ELR (cell line): ENCODE measurements at regions not wholly inside any gene's neighbourhood (a gene's known extent, or its start where the extent isn't known, plus 50 kb on each side); places are given as distances from the start of the nearest gene placed in this dataset.
"Not testable (repeated sequence)": the region's sequence is repeated elsewhere in the genome, so short reads cannot be mapped to it uniquely, and the experiment has no call there.

ENCODE experiments used
- DNase-seq: peaks from one replicate; pipeline ENCODE4 v3.0.0-alpha.2; 2015; ENCODE audit warnings: low read depth

- DNase-seq, result not testable (repeated sequence)
Observed at GRCh38 chr5:102154791-102155605, 141.1 kb downstream of the SLCO4C1 start.

DNA sequence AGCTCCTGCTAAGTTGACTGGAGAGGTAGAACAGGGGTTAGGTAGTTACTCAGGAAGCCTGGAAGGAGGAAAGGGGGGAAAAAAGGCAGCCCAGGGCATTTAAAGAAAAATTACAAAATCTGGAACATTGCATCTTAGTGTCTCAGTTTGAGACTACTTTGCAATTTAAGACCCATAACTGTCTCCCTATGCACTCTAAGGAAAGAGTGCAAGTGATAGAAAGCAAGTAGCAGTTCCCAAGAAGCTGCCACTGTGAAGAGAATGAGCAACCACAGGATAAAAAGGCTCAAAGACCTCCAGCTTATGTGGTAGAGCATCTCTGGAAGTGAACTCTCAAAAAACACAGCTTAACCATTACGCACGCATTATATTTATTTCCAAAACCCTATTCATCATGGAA is 141.8 kb downstream of the SLCO4C1 start:
- DNase-seq, result no peak

GRCh38 chr5:102153003-102153759 is 142.9 kb downstream of the SLCO4C1 start:
- DNase-seq, result peak; percentile 52

GRCh38 chr5:102139029-102139428 is 157.1 kb downstream of the SLCO4C1 start:
- DNase-seq, result peak; percentile 41

- no peak for DNase-seq
Observed at GRCh38 chr5:102138243-102138653, 157.8 kb downstream of the SLCO4C1 start.

DNA sequence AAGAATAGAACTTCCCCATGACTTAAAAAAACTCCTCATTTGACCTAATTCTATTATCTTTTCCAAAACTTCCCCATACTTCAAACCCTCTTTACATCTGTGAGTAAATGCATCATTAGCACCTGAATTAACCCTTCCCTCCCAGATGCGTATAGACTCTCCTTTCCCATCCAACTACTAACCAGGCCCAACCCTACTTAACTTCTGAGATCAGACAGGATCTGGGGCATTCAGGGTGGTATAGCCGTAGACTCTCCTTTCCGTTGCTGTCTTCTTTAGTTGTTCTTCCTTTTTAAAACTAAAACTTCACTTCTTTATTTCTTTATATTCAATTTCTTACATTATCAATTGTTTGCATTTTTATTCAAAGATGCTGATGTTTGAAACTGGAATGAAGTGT is 165.2 kb downstream of the SLCO4C1 start:
- DNase-seq, result no peak

DNA sequence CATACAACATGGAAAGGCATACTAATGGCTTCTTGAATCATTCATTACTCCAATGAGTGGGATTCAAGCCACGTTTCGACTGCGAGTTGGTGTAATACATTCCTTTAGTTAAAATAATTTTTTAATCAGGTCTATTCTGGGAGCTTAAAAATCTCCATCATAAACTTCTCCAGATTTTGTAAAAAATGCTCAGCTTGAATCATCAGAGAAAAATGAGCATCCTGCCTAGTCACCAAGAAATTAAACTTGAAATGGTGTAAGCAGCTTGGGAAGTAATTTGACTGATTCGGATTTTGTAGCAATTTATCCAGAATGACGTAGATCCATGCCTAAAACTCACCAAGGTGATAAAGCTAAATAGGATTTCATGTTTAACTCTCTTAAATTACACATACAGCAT is 165.7 kb downstream of the SLCO4C1 start:
- peak; percentile 18 for DNase-seq

DNA sequence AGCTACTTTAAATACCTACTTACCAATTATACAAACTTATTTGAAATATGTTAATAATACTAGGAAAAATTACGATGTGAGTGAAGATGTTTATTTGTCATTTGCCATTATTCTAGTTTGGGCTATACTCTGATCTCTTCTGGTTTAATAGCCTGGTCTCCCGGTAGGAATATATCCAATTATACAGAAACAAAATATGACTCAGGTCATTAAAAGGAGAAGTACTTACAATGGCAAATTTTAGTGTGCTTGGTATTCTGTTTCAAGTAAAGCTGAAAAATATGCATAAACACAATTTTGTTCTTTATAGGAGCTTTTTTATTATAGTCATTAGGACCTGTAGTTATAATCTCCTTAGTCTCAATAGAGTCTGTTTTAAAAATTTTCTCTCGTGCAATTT is 176.8 kb downstream of the SLCO4C1 start:
- DNase-seq, result no peak

DNA sequence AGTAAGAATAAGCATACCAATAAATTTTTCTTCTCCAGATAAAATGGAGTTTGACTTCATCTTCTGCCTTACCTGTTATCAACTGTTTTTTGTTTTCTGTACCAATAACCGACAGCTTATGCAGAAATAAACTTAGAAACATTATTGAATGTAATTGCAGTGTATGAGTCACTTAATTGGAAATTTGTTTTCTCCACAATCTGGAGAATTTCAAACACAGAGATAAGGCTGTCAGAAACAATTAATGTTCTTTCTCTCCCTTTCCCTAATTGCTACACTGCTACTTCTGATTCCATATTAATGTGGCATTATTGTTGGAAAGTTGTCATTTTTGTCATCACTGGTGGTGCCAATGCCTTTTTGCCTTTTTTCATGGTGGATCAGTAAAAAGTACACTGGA is 180.3 kb downstream of the SLCO4C1 start:
- DNase-seq, result no peak

GRCh38 chr5:102114525-102115069 is 181.5 kb downstream of the SLCO4C1 start:
- no peak for DNase-seq

DNA sequence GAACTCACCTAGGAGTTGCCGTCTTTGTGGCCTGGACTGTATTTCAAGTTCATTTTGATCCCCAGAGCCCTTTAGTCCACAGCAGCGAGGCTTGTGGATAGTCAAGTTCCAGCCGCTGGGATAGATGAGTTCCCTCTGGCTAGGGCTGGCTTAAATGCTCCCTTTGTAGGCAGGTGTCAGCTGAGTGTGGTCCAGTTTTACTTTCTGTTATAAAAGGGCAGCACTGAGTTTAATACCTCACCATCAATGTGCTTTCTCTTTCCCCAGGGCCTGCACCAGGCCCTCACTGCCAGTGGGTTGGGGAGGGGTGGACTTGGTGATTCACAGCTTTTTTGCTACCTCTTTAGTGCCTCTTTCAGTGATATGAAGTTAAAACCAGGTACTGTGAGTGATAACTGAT is 188.2 kb downstream of the SLCO4C1 start:
- no peak for DNase-seq

- no peak for DNase-seq
Observed at GRCh38 chr5:102106599-102106998, 189.5 kb downstream of the SLCO4C1 start.

GRCh38 chr5:102099766-102100331 is 196.2 kb downstream of the SLCO4C1 start:
- DNase-seq, result no peak

DNA sequence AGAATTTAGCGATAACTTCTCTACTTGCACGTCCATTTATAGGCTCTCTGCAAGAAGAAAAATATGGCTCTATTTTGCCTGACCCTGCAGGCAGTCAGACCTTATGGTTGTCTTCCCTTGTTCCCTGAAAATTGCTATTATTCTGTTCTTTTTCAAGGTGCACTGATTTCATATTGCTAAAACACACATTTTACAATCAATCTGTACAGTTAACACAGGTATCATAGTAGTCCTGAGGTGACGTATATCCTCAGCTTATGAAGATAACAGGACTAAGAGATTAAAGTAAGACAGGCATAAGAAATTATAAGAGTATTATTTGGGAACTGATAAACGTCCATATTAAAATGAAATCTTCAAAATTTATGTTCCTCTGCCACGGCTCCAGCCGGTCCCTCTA is 197.0 kb downstream of the SLCO4C1 start:
- not testable (repeated sequence) for DNase-seq

GRCh38 chr5:102098606-102099005 is 197.5 kb downstream of the SLCO4C1 start:
- DNase-seq, result not testable (repeated sequence)

DNA sequence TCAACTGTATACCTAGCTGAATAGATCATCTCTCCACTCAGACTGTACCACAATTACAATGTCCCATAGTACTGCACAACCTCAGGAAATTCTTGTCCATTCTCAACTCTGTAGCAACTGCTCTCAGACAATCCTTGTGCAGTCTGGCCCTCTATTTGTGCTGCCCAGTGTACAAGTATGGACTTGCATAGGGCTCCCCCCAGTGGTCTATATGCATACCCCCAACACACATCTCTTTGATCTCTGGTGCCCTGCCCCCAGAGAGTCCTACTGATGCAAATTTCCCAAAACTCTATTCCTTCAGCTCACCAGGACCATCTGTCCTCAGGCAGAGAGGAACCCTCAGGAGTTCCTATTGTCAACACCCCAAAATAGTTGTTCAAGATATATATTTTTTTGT is 205.3 kb downstream of the SLCO4C1 start:
- peak; percentile 47 for DNase-seq

GRCh38 chr5:102089883-102090282 is 206.2 kb downstream of the SLCO4C1 start:
- no peak for DNase-seq

- no peak for DNase-seq
Observed at GRCh38 chr5:102087906-102088305, 208.2 kb downstream of the SLCO4C1 start.

- DNase-seq, result no peak
Observed at GRCh38 chr5:102080288-102080687, 215.8 kb downstream of the SLCO4C1 start.

GRCh38 chr5:102077920-102078319 is 218.2 kb downstream of the SLCO4C1 start:
- no peak for DNase-seq

DNA sequence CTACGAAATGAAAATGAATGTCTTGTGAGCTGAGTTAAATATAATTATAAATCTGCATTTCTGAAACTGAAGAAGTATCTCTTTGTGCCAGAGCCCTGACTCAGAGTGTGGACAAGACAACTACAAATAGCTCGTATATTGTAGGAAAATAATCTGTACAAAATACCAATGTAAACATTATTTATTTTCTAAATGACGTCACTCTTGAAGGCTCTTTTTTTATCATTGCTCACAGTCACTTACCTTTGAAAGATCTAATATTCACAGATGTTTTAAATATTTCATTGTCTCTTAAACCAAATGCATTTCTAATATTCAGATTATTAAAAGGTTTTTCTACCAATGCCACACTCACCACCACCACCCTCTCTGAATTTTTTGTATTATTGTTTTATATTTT is 226.1 kb downstream of the SLCO4C1 start:
- no peak for DNase-seq

DNA sequence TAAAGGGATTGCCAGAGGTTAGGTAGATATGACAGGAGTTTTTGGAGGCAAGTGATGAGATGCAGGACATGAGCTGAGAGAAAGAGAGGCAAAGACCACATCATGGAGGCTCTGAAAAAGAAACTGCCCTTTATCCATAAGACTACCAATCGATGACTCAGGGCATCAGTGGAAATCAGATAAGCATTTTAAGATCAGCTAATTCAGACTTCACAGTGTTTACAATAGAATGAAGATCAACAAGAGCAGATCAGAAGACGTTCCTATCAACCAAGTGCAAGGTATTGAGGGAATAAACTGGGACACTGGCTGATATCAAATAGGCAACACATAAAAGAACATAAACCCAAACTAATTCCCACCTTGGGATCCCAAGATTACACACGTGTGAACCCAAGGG is 227.2 kb downstream of the SLCO4C1 start:
- no peak for DNase-seq

DNA sequence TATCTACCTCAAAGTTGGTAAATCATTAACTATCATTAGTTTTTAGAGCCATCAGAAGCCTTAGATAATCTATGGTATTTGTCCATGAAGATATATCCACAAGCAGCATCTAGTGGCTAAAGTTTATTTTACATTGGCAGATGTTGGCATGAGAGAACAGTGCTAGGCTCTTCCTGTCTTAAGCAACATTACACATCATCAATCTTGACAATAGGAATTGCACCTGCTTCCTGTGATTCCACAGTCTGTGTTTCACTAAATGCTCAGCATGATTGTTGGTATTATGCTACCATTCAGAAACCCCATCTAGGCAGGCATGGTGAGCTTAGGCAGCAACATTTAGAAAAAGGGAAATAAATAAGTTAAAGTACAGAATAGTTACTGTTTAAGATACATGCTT is 246.6 kb downstream of the SLCO4C1 start:
- DNase-seq, result no peak
